Stimulated activated naive B cell treated with anti-CD40 and anti-IgM and Interleukin-4, amounts not matched to agents 10 μg/mL and 1 μg/mL and 100 μg/mL, for 72 hours (primary cell): ENCODE measurements at regions not wholly inside any gene's neighbourhood (a gene's known extent, or its start where the extent isn't known, plus 50 kb on each side); places are given as distances from the start of the nearest gene placed in this dataset.

Source experiments
- ATAC-seq, 2 donors: fragments of 150-1000 bp; cut with Tn5 transposase; replicated peaks; 2 replicates each; pipeline ENCODE4 v1.10.0; 2021; ENCODE audit warnings: moderate library complexity in 1 of 2
- DNase-seq: peaks from one replicate; pipeline ENCODE4 v3.0.0; 2021
- H3K27ac Mint-ChIP-seq: one replicate; pipeline ENCODE4 v1.8.0; 2022; ENCODE audit warnings: mild to moderate bottlenecking, mixed read lengths
- H3K27me3 Mint-ChIP-seq, 2 donors: one replicate each; pipeline ENCODE4 v1.8.0; 2022; ENCODE audit warnings: mixed read lengths in 2 of 2
- H3K36me3 Mint-ChIP-seq, 2 donors: one replicate each; pipeline ENCODE4 v1.8.0; 2022; ENCODE audit warnings: mixed read lengths in 2 of 2, mild to moderate bottlenecking in 1 of 2
- H3K4me1 Mint-ChIP-seq, 2 donors: one replicate each; pipeline ENCODE4 v1.8.0; 2022; ENCODE audit warnings: mixed read lengths in 2 of 2, mild to moderate bottlenecking in 1 of 2
- H3K4me3 Mint-ChIP-seq, 2 donors: one replicate each; pipeline ENCODE4 v1.8.0; 2022; ENCODE audit warnings: mild to moderate bottlenecking in 2 of 2, mixed read lengths in 2 of 2, moderate library complexity in 1 of 2
- H3K9me3 Mint-ChIP-seq, 2 donors: one replicate each; pipeline ENCODE4 v1.8.0; 2022; ENCODE audit warnings: mixed read lengths in 2 of 2, mild to moderate bottlenecking in 1 of 2

DNA sequence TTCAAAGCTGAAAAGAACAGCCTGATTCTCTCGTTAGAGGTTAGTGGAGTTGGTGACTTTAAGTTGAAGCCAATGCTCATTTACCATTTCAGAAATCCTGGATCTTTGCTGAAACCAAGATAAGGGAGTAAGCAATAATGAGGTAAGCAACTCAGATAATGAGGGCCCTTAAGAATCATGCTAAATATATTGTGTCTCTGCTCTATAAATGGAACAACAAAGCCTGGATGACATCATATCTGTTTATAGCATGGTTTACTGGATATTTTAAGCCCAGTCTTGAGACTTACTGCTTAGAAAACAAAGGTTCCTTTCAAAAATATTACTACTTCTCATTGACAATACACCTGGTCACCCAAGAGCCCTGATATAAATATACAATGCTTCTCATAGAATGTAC is 276.7 kb upstream of the PPARGC1A start:
- Mint-ChIP-seq H3K4me3 (no peak overlapping the region), H3K27ac (no peak overlapping the region), H3K36me3 (no peaks in the 10 kb centered on the region), H3K27me3 (no peaks in the 10 kb centered on the region), H3K4me1 (no peaks in the 10 kb centered on the region), H3K9me3 (peaks cover 5 to 6% of the 10 kb centered on the region in 2 donors)
- ATAC-seq: no peak
- no peak for DNase-seq

DNA sequence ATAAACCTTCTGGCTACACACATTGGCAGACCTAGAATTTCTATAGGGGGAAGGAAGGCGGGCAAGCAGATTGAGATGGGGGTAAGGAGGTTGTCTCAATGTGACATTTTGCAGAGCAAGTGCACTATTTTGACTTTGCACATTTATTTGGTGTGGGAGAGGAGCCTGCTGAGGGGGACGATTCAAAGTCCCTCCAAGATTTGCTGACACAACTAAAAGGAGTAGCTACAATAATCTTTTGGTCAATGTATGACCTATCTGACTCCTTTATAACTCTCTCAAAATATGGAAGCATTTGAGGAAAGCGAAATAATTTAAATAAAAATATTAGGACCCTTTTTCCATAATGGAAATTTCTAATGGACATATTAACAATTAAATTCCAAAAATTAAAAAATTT is 274.9 kb upstream of the PPARGC1A start:
- Mint-ChIP-seq H3K27me3 (no peaks in the 10 kb centered on the region), H3K27ac (no peak overlapping the region), H3K36me3 (no peaks in the 10 kb centered on the region), H3K4me3 (no peak overlapping the region), H3K4me1 (no peaks in the 10 kb centered on the region), H3K9me3 (peaks cover 1 to 9% of the 10 kb centered on the region in 2 donors)
- ATAC-seq (no peak), DNase-seq (no peak)

DNA sequence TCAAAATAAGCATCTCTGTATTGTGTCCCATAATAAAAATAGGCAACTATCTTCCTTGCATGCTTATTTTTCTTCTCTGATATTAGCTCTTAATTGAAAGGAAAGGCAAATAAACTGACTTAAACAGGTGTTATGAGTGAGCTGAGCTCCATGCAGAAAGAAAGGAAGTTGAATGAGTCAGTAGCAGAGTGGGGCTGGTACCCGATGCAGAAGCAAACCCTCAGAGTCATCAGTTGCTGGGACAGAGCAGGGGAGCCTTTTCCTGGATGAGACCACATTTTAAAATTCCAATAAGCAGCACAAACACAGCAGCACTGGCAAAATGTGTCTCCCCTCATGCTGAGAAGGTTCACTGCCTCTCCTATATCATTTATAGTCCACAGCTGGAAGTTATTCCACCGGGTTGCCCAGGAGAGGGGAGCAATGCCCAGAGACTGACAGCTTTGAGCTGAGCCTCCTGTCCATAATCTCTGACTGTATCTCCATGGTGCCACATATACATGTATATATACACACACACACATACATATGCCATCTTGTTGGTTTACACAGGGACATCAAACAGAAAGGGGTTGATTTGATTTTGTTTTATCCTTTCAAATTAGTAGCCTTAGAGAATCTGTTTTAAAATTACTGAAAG is 274.3 kb upstream of the PPARGC1A start:
- H3K9me3 Mint-ChIP-seq: peaks cover 1 to 9% of the 10 kb centered on the region in 2 donors
- H3K4me3 Mint-ChIP-seq: no peak overlapping the region
- DNase-seq (no peak), ATAC-seq (no peak)
- no peaks in the 10 kb centered on the region for H3K4me1 Mint-ChIP-seq
- H3K27ac Mint-ChIP-seq: no peak overlapping the region
- no peaks in the 10 kb centered on the region for H3K27me3 Mint-ChIP-seq
- no peaks in the 10 kb centered on the region for H3K36me3 Mint-ChIP-seq

DNA sequence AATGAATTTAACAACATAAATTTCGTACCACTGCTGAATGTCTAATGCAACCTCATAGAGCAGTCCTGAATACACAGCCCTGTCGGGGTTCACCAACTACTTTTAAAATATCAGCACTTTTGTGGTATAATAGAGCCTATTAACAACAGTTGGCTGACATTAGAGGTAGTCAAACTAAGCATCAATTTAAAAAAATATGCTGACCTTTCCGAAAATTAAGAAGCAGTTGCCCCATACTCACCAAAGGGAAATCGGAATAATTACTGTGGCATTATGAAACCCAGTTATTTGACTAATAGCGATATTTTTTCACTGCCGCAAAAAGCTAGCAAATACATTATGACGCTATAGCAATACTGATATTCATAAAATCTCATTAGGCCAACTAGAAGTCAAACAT is 273.5 kb upstream of the PPARGC1A start:
- Mint-ChIP-seq H3K27ac (no peak overlapping the region), H3K9me3 (peaks cover under 1 to 9% of the 10 kb centered on the region in 2 donors), H3K27me3 (no peaks in the 10 kb centered on the region), H3K4me3 (no peak overlapping the region), H3K36me3 (no peaks in the 10 kb centered on the region), H3K4me1 (no peaks in the 10 kb centered on the region)
- ATAC-seq (no peak), DNase-seq (no peak)

DNA sequence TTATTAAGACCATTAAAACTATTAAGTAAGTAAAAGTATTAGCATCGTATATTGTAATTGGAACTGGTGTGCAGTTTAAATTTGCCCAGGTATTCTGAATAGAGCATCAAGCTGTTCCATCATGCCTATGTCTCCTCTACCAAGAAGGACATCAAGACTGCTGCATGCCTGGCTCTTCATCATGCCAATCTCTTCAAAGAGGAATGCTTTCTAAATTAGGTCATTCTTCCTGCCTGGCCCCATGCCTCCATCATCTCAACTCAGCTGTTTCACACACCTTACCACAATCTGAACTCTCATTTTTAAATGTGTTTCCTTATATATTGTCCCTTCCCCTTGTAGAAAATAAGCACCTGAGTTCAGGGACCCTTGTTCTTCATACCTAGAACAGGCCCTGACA is 270.5 kb upstream of the PPARGC1A start:
- DNase-seq (no peak), ATAC-seq (no peak)
- H3K4me1 Mint-ChIP-seq: no peaks in the 10 kb centered on the region
- H3K27me3 Mint-ChIP-seq: no peaks in the 10 kb centered on the region
- no peak overlapping the region for H3K27ac Mint-ChIP-seq
- H3K36me3 Mint-ChIP-seq: no peaks in the 10 kb centered on the region
- no peak overlapping the region for H3K4me3 Mint-ChIP-seq
- H3K9me3 Mint-ChIP-seq: peaks cover 4 to 18% of the 10 kb centered on the region in 2 donors

DNA sequence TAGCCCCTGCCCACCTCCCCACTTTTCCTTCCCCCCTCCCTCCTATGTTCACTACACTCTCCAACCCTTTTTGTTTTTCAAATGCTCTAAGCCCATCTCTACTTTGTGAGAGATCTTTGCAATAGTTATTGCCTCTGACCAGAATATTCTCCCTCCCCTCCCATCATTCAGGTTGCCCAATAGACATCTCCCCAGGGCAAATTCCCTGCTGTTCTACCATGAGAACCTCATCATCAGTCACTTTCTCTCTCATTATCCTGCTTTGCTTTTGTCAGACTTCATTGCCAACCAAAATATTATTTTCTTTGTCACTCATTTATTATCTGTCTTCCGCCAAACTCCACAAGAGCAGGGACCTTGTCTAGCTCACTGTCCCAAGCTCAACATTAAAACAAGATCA is 268.2 kb upstream of the PPARGC1A start:
- Mint-ChIP-seq H3K27ac (no peak overlapping the region), H3K27me3 (no peaks in the 10 kb centered on the region), H3K36me3 (no peaks in the 10 kb centered on the region), H3K9me3 (peaks cover 4 to 14% of the 10 kb centered on the region in 2 donors), H3K4me3 (no peak overlapping the region), H3K4me1 (no peaks in the 10 kb centered on the region)
- ATAC-seq (no peak), DNase-seq (no peak)

DNA sequence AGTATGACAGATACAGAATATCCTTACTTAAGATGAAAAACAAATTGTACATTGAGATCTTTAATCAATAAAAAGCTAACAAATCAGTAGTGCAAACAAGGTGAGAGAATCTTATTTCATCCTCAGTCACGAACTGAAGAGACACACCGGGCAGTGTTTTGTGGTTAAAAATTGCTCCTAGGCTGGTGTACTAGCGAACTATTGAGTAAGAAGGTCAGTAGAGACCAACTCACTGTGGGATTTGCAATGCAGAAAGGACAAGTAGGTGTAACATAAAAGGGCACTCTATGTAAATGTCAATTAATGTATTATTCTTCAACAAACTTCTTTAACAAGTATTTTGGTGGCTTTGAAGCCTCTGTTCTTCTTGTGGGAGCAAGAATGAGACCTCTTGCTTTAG is 260.2 kb upstream of the PPARGC1A start:
- Mint-ChIP-seq H3K4me3 (no peak overlapping the region), H3K27me3 (no peaks in the 10 kb centered on the region), H3K36me3 (no peaks in the 10 kb centered on the region), H3K27ac (no peak overlapping the region), H3K9me3 (no peaks in the 10 kb centered on the region), H3K4me1 (no peaks in the 10 kb centered on the region)
- DNase-seq (no peak), ATAC-seq (no peak)

DNA sequence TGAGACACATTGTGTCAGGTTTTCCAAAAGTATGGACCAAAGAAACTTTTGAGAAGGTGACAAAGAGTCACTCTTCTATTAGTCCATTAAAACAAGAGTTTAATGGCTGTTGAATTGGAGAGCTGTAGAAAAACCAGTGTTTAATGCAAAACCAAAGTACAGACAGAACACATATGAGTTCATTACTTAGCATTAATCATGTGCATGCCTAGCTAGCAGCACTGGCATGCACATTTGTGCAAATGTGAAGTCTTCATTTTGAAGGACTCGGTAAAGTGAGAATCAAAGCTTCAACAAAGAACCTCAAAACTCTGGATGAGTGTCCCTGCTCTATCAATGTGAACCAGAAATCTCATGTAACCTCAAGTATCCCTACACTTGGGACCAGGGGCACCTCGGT is 256.3 kb upstream of the PPARGC1A start:
- no peak overlapping the region for H3K27ac Mint-ChIP-seq
- no peak overlapping the region for H3K4me3 Mint-ChIP-seq
- DNase-seq (no peak), ATAC-seq (no peak)
- H3K9me3 Mint-ChIP-seq: peaks cover 0 to 5% of the 10 kb centered on the region in 2 donors
- no peaks in the 10 kb centered on the region for H3K4me1 Mint-ChIP-seq
- no peaks in the 10 kb centered on the region for H3K27me3 Mint-ChIP-seq
- no peaks in the 10 kb centered on the region for H3K36me3 Mint-ChIP-seq

DNA sequence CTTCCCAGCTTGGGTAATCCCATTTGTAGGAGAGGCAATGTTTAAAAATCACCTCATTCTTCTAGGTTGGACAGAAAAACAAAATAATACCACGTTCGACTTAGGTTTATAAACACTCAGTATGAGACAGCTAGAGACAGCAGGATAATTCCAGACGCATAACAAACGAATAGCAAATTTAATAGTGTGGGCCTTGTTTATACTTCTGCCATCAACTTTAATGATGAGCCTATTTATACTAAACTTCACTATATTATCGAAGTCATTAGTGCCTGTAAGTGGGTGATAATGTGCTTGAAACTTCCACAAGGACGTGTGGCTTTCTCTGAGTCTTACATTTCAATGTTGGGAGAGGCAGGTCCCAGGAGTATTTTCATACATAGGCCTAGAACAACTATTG is 255.7 kb upstream of the PPARGC1A start:
- Mint-ChIP-seq H3K4me3 (no peak overlapping the region), H3K27ac (no peak overlapping the region), H3K27me3 (no peaks in the 10 kb centered on the region), H3K4me1 (no peaks in the 10 kb centered on the region), H3K9me3 (peaks cover 3 to 5% of the 10 kb centered on the region in 2 donors), H3K36me3 (no peaks in the 10 kb centered on the region)
- ATAC-seq (no peak), DNase-seq (no peak)

DNA sequence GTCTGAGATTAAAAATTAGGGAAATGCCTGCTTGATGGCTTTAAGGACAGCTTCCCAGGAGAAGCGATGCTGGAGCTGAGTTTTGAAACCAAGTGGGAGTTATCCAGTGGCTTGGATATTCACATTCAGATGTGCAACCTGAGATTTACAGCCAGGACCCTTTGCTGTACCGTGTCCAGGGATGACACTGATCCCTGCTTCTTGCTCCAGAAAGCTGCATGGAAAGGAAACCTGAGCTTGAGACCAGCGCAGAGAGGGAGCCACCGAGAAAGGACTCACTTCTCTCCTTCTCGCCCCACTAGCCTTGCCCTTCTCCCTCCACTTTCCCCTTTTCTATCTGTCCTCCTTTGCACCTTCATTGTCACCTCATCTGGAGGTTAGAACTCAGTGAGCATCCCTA is 254.5 kb upstream of the PPARGC1A start:
- DNase-seq: no peak
- H3K36me3 Mint-ChIP-seq: no peaks in the 10 kb centered on the region
- no peak for ATAC-seq
- H3K9me3 Mint-ChIP-seq: peaks cover 3 to 5% of the 10 kb centered on the region in 2 donors
- no peak overlapping the region for H3K27ac Mint-ChIP-seq
- H3K4me1 Mint-ChIP-seq: no peaks in the 10 kb centered on the region
- no peak overlapping the region for H3K4me3 Mint-ChIP-seq
- no peaks in the 10 kb centered on the region for H3K27me3 Mint-ChIP-seq

DNA sequence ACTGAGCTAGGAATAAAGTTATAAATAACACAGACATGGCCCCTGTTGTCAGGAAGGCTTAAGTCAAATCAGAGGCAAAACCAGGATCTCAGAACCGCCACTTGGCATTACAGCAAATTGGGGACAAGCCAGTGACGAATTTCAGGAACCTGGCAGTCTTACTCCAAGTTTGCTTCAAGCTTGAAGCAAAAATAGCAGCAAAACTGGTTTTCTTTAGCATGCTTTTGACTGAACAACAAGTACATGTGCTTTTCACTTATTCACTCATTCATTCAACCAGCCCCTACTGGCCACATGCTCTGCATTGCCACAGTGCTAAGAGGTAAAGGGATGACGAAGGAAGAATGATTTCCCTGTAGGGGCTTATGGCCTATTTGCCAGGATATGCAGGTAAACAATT is 253.9 kb upstream of the PPARGC1A start:
- ATAC-seq (no peak), DNase-seq (no peak)
- Mint-ChIP-seq H3K36me3 (no peaks in the 10 kb centered on the region), H3K27ac (no peak overlapping the region), H3K4me3 (no peak overlapping the region), H3K9me3 (peaks cover 3 to 5% of the 10 kb centered on the region in 2 donors), H3K27me3 (no peaks in the 10 kb centered on the region), H3K4me1 (no peaks in the 10 kb centered on the region)

DNA sequence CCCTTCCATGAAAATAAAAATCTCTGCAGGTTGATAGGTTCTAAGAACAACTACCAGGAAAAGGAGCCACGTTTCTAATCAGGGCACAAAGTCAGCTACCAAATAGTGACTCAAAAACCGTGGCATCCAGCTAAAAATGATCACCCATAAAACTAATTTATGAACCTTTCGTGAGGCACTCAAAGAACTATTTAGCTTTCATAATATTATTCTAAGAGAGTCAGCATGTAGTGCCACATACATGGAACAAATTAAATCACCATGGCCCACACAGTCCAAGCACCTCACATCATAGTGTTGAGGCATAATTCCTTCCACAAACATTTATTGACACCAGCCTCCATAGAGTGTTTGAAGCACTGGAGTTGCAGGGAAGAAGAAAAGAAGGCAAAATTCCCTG is 252.0 kb upstream of the PPARGC1A start:
- ATAC-seq (no peak), DNase-seq (no peak)
- Mint-ChIP-seq H3K27me3 (no peaks in the 10 kb centered on the region), H3K4me1 (no peaks in the 10 kb centered on the region), H3K9me3 (peaks cover 3 to 5% of the 10 kb centered on the region in 2 donors), H3K4me3 (no peak overlapping the region), H3K27ac (no peak overlapping the region), H3K36me3 (no peaks in the 10 kb centered on the region)

DNA sequence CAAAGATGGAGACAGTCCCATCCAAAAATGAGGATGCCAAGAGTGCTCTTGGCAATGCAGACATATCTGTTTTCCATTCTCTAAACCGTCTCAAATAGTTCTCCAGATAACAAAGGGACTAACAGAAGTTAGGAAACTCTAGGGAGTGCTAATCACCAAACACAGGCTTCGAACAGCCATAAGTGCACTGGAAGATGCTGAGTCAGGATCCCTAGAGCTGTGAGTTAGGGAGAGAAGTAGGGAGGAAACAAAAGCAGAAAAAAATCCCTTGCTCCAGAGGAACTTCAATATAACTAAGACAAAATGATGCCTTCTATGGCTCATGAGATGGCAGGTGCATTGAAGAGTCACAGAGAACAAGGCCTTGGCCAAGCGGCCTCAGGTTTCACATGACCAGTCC is 251.0 kb upstream of the PPARGC1A start:
- no peak for ATAC-seq
- H3K27me3 Mint-ChIP-seq: no peaks in the 10 kb centered on the region
- no peak overlapping the region for H3K4me3 Mint-ChIP-seq

DNA sequence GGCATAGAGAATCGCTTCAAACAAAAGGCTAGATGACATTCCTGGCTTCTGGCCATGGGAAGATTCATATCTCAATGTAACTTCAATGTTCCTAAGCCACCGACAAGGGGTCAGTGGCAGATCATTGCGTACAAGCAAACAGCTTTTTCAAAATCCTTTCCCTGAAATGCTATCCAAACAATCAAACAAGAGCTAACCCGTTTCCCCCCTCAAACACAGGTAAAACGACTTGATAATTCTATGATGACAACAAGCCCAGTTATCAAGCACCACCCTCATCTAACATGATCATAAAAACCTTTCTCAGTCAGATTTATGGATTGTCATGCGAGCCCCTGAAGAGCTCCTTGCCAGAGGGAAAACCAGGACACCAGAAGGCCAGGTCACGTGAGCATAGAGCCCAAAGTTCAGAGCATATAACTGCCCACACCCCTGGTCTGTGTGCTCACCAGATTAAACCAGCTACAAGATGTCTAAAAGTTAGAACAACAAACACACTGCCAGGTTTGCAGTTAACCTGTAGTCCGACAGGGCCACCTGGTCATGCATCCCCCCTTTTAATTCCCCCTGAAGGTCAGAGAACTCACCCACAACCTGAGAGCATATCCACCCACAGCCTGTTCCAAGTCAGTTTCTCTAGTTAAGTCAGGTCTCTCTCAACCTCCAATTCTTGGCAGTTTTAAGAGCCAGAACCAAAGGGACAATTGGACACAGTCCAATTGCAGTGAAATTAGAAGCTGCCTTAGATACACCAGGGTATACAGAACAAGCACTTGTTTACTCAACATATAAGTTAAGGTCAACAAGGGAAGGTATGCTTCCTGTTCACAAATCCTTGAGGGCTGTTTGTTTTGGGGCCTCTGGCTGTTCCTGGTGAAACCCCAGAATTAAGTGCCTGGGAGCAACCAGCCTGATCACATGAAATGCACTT is 248.1 kb upstream of the PPARGC1A start:
- no peak for DNase-seq
- ATAC-seq: no peak
- no peaks in the 10 kb centered on the region for H3K27me3 Mint-ChIP-seq
- H3K4me3 Mint-ChIP-seq: no peak overlapping the region
- peaks cover 3 to 5% of the 10 kb centered on the region in 2 donors for H3K9me3 Mint-ChIP-seq
- H3K27ac Mint-ChIP-seq: no peak overlapping the region
- H3K4me1 Mint-ChIP-seq: no peaks in the 10 kb centered on the region
- H3K36me3 Mint-ChIP-seq: no peaks in the 10 kb centered on the region

More for the DNA sequence above, 251.0 kb upstream of the PPARGC1A start:
- Mint-ChIP-seq H3K36me3 (no peaks in the 10 kb centered on the region), H3K9me3 (peaks cover 3 to 5% of the 10 kb centered on the region in 2 donors), H3K27ac (no peak overlapping the region), H3K4me1 (no peaks in the 10 kb centered on the region)
- DNase-seq: no peak
